ENCODE measurements at regions not wholly inside any gene's neighbourhood (a gene's known extent, or its start where the extent isn't known, plus 50 kb on each side); places are given as distances from the start of the nearest gene placed in this dataset.
"Not testable (repeated sequence)": the region's sequence is repeated elsewhere in the genome, so short reads cannot be mapped to it uniquely, and the experiment has no call there.

GRCh38 chr21:32958288-32959002 lies 67.3 kb upstream of the OLIG2 start:
- in situ Hi-C loops (cut with HindIII; ENCODE audit: low pct_ligation_motif_present, low sequenced_read_pairs) = no loop called here
- H3K36me3 ChIP-seq (replicated peaks) = no peaks in the 10 kb centered on the region

GRCh38 chr21:32962268-32962667 lies 63.5 kb upstream of the OLIG2 start:
- Histone ChIP-seq H3K36me3 (replicated peaks) (no peaks in the 10 kb centered on the region), H3K4me3 (ENCODE audit: low read depth, low read length) (no peak overlapping the region), H3K27me3 (replicated peaks) (peaks cover 7% of the 10 kb centered on the region), H3K27ac (no peak overlapping the region)
- in situ Hi-C loops (cut with HindIII; ENCODE audit: low pct_ligation_motif_present, low sequenced_read_pairs) = no loop called here
- no peak for DNase-seq
- TF ChIP-seq CTCF (IDR thresholded peaks at IDR 0.05; ENCODE audit: low read depth, low read length, missing control alignments) = no peak

More at GRCh38 chr21:32958288-32959002, 67.3 kb upstream of the OLIG2 start:
- no peak for TF ChIP-seq CTCF (IDR thresholded peaks at IDR 0.05; ENCODE audit: low read depth, low read length, missing control alignments)
- Histone ChIP-seq H3K4me3 (ENCODE audit: low read depth, low read length) (no peak overlapping the region), H3K27me3 (replicated peaks) (peaks cover 34% of the 10 kb centered on the region), H3K27ac (no peak overlapping the region)
- DNase-seq = no peak

GRCh38 chr21:32965129-32965680 lies 60.5 kb upstream of the OLIG2 start:
- no peak for DNase-seq
- no peak for TF ChIP-seq CTCF (IDR thresholded peaks at IDR 0.05; ENCODE audit: low read depth, low read length, missing control alignments)
- no peak overlapping the region for H3K4me3 ChIP-seq (ENCODE audit: low read depth, low read length)
- H3K27ac ChIP-seq = no peak overlapping the region
- H3K36me3 ChIP-seq (replicated peaks) = no peaks in the 10 kb centered on the region
- in situ Hi-C loops (cut with HindIII; ENCODE audit: low pct_ligation_motif_present, low sequenced_read_pairs) = no loop called here
- H3K27me3 ChIP-seq (replicated peaks) = peaks cover 7% of the 10 kb centered on the region

GRCh38 chr21:32966120-32966519 lies 59.6 kb upstream of the OLIG2 start:
- Histone ChIP-seq H3K4me3 (ENCODE audit: low read depth, low read length) (no peak overlapping the region), H3K27ac (no peak overlapping the region), H3K27me3 (replicated peaks) (peaks cover 3% of the 10 kb centered on the region), H3K36me3 (replicated peaks) (no peaks in the 10 kb centered on the region)
- no peak for TF ChIP-seq CTCF (IDR thresholded peaks at IDR 0.05; ENCODE audit: low read depth, low read length, missing control alignments)
- in situ Hi-C loops (cut with HindIII; ENCODE audit: low pct_ligation_motif_present, low sequenced_read_pairs) = no loop called here
- no peak for DNase-seq

GRCh38 chr21:32968103-32968502 lies 57.6 kb upstream of the OLIG2 start:
- DNase-seq; H3K27me3 ChIP-seq (replicated peaks); in situ Hi-C loops (cut with HindIII; ENCODE audit: low pct_ligation_motif_present, low sequenced_read_pairs); H3K36me3 ChIP-seq (replicated peaks); H3K27ac ChIP-seq; H3K4me3 ChIP-seq (ENCODE audit: low read depth, low read length): not testable (repeated sequence)

- no peaks in the 10 kb centered on the region for H3K36me3 ChIP-seq (replicated peaks)
- in situ Hi-C loops (cut with HindIII; ENCODE audit: low pct_ligation_motif_present, low sequenced_read_pairs) = no loop called here
- no peak for TF ChIP-seq CTCF (IDR thresholded peaks at IDR 0.05; ENCODE audit: low read depth, low read length, missing control alignments)
- no peak for DNase-seq
- H3K27me3 ChIP-seq (replicated peaks) = peaks cover 4% of the 10 kb centered on the region
- H3K4me3 ChIP-seq (ENCODE audit: low read depth, low read length) = no peak overlapping the region
- no peak overlapping the region for H3K27ac ChIP-seq
Observed at GRCh38 chr21:32974653-32975052, 51.1 kb upstream of the OLIG2 start.

All from brain microvascular endothelial cell (primary cell).